LNCaP clone FGC (cell line): ENCODE measurements at regions not wholly inside any gene's neighbourhood (a gene's known extent, or its start where the extent isn't known, plus 50 kb on each side); places are given as distances from the start of the nearest gene placed in this dataset.

Experiments used
- DNase-seq: peaks from one replicate; pipeline ENCODE4 v3.0.0-alpha.2; 2011; ENCODE audit warnings: low read depth
- H3K4me3 ChIP-seq: 2 replicates; pipeline ENCODE4 v1.5.1; 2011; ENCODE audit warnings: mild to moderate bottlenecking, low read depth, low read length, control low read depth
- CTCF ChIP-seq: IDR thresholded peaks from 2 replicates; pipeline ENCODE4 v1.5.1; 2012; ENCODE audit warnings: mild to moderate bottlenecking; ENCODE audit not compliant: control insufficient read depth, insufficient read depth; ENCODE audit errors: extremely low read depth

GRCh38 chr3:110791995-110792686 is 279.5 kb upstream of the NECTIN3 start:
- H3K4me3 ChIP-seq, result no peak overlapping the region
- DNase-seq, result no peak
- no peak for TF ChIP-seq CTCF

GRCh38 chr3:110793611-110794010 is 278.0 kb upstream of the NECTIN3 start:
- no peak overlapping the region for H3K4me3 ChIP-seq
- DNase-seq, result no peak
- no peak for TF ChIP-seq CTCF

GRCh38 chr3:110795163-110795562 is 276.5 kb upstream of the NECTIN3 start:
- no peak for DNase-seq
- TF ChIP-seq CTCF, result no peak
- H3K4me3 ChIP-seq, result no peak overlapping the region

GRCh38 chr3:110799271-110799670 is 272.3 kb upstream of the NECTIN3 start:
- H3K4me3 ChIP-seq, result no peak overlapping the region
- TF ChIP-seq CTCF, result no peak
- DNase-seq, result no peak

GRCh38 chr3:110804856-110805255 is 266.8 kb upstream of the NECTIN3 start:
- H3K4me3 ChIP-seq, result no peak overlapping the region
- no peak for DNase-seq
- TF ChIP-seq CTCF, result no peak

- no peak overlapping the region for H3K4me3 ChIP-seq
- no peak for TF ChIP-seq CTCF
- no peak for DNase-seq
Observed at GRCh38 chr3:110806924-110807323, 264.7 kb upstream of the NECTIN3 start.

- DNase-seq, result no peak
- H3K4me3 ChIP-seq, result no peak overlapping the region
- no peak for TF ChIP-seq CTCF
Observed at GRCh38 chr3:110808630-110809029, 263.0 kb upstream of the NECTIN3 start.
